GM12874 (cell line): ENCODE measurements at regions not wholly inside any gene's neighbourhood (a gene's known extent, or its start where the extent isn't known, plus 50 kb on each side); places are given as distances from the start of the nearest gene placed in this dataset.

ENCODE experiments used
- TF ChIP-seq, protein P1 (sequence below): IDR thresholded peaks from 2 replicates; pipeline ENCODE4 v1.5.1; 2011; ENCODE audit warnings: low read depth, mild to moderate bottlenecking, control low read depth, low read length, moderate library complexity; ENCODE audit not compliant: insufficient read depth

DNA sequence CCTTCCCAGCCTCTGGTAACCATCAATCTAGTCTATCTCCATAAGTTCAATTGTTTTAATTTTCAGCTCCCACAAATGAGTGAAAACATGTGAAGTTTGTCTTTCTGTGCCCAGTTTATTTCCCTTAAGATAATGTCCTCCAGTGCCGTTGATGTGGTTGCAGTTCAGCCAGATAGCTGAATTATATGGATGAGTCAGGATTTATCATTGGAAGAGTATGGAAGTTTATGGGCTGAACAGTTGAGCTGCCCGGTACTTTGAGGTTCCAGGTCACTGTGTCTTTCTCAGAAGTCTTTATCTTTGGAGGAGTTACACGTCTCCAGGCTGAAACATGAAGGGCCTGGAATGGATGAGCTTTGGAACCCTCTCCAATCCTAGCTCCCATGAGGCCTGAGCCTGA, 120.1 kb downstream of the ASCL4 start:
- TF ChIP-seq, protein P1, sequence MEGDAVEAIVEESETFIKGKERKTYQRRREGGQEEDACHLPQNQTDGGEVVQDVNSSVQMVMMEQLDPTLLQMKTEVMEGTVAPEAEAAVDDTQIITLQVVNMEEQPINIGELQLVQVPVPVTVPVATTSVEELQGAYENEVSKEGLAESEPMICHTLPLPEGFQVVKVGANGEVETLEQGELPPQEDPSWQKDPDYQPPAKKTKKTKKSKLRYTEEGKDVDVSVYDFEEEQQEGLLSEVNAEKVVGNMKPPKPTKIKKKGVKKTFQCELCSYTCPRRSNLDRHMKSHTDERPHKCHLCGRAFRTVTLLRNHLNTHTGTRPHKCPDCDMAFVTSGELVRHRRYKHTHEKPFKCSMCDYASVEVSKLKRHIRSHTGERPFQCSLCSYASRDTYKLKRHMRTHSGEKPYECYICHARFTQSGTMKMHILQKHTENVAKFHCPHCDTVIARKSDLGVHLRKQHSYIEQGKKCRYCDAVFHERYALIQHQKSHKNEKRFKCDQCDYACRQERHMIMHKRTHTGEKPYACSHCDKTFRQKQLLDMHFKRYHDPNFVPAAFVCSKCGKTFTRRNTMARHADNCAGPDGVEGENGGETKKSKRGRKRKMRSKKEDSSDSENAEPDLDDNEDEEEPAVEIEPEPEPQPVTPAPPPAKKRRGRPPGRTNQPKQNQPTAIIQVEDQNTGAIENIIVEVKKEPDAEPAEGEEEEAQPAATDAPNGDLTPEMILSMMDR: no peak

DNA sequence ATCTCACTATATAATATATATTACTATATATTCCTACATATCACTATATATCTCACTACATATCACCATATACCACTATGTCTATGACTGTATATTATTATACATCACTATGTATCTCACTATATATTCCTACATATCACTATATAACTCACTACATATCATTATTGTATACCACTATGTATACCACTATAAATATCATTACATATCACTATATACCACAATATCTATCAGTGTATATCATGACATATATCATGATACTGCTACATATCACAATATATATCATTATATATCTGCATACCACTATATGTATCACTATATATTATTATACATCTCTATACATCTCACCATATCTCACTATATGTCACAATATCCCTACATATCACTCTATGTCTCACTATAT, 121.5 kb downstream of the ASCL4 start:
- TF ChIP-seq, protein P1: no peak

DNA sequence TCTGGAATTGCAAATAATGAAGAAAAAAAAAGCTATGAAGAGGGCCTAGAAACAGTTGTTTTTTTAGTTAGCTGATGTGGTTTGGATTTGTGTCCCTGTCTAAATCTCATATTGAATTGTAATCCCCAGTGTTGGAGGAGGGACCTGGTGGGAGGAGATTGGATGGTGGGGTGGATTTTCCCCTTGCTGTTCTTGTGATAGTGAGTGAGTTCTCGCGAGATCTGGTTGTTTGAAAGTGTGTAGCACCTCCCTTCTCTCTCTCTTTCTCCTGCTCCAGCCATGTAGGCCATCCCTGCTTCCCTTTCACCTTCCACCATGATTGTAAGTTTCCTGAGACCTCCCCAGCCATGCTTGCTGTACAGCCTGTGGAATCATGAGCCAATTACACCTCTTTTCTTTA, 126.1 kb downstream of the ASCL4 start:
- TF ChIP-seq, protein P1: no peak

DNA sequence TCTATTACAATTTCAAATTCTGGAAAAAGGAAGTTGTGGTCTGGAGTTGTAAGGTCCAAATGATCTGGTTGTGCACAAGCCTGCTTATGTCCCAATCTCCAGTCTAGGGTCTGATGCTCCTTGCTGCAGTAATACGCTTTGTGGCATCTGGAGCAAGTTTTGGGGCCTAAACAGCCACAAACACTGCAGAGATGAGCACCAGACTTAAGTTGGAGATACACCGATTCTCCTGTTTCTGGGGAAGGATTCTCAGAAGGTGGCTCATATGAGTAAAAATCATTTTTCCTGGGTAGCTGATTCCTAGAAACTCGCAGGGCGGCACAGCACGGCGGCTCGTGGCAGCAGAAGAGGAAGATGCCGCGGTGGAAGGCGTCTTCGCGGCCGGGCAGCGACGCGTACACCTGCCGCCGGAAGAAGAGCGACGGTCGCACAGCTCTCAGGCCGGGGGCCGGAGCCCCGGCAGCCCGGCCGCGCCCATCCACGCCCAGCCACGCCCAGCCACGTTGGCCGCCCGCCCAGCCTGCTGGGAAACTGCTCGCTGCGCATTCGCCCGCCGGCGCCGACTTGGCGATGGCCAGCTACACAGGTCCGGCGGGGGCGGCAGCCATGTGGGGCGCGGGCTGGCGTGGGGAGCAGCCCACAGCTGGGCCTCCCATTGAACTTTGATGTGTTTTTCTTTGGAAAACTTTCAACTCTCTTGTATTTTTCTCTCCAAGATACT, 129.0 kb downstream of the ASCL4 start:
- TF ChIP-seq, protein P1: no peak

DNA sequence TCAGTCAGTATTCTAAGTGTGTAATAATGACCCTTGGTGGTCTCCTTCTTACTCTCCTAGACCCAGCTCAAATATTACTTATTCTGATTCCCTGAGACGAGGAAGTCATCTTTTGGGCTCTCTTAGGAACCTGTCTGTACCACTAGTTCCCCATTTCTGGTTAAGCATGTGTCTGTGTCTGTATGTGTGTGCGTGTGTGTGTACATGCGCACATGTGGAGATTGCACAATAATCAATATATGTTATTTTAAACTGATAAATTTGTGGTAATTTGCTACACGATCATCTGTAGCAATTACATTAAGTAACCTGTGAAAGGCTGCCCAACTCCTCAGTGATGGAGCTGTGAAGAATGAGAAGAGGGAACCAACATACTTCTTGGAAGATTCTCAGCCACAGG, 132.2 kb downstream of the ASCL4 start:
- TF ChIP-seq, protein P1: no peak

DNA sequence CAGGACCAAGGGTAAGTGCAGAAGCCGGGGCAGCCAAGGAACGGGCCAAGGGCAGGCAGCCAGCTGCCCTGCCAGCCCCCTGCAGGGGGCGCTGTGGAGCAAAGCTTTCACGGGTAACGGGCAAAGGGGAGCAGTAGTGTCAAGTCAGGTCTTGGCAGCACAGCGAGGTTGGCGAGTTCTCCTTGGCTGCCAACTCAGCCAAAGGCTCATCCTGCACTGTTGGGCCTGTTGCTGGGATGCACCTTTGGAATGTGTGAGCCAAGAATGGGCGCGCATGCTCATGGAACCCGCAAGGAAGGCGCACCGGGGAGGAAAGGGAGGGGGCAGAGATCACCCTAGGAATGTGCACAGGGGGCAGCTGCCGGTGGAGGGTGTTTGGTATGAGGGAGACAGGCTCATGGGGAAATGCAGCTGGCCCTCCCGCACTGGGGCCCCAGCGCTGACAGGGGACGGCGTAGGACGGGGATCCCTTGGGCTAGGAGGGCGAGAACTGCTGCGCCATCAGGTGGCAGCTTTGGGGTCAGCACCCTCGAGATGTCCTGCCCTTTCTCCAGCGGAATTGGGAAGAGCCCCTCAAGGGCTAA, 138.0 kb downstream of the ASCL4 start:
- TF ChIP-seq, protein P1: peak; percentile 100

DNA sequence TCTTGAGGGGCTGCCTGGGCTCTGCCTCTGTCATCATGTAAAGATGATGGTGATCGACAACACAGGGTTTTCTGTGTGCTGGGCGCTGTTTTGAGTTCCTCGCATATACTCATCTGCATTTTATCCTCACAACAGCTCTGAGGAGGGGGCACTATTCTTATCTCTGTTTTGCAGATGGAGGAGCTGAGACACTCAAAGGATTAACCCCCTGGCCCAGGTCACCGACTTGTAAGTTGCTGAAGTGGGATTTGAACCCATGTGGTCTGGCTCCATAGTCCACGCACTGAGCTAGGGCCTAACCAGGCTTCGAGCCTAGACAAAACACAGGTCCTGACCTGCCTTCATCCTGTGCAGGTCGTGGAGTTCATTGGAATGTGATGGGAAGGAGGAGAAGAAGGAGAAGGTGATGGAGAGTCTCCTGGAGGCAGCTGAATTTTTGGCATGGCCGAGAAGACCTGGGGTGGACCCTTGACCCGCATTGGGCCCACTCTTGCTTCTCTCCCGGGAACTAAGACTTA, 140.0 kb downstream of the ASCL4 start:
- TF ChIP-seq, protein P1: no peak
